Thyroid gland (tissue), 4 donors: ENCODE measurements at regions not wholly inside any gene's neighbourhood (a gene's known extent, or its start where the extent isn't known, plus 50 kb on each side); places are given as distances from the start of the nearest gene placed in this dataset.

Source experiments
- DNase-seq, 2 donors: peaks; one replicate each; pipeline ENCODE4 v3.0.0-alpha.2; 2019
- H3K27ac ChIP-seq, 3 donors: fragments of 200-600 bp; sonication (generic); 1 replicate in 2 of 3; 2 replicates in 1 of 3; pipeline ENCODE4 v1.5.1; 2016 to 2019; ENCODE audit warnings: mild to moderate bottlenecking in 1 of 3, moderate library complexity in 1 of 3
- H3K27me3 ChIP-seq: fragments of 200-600 bp; sonication (generic); one replicate; pipeline ENCODE4 v1.5.1; 2019
- H3K36me3 ChIP-seq, 2 donors: fragments of 200-600 bp; sonication (generic); one replicate each; pipeline ENCODE4 v1.5.1; 2016 to 2019
- H3K4me1 ChIP-seq, 2 donors: fragments of 200-600 bp; sonication (generic); one replicate each; pipeline ENCODE4 v1.5.1; 2017 to 2019
- H3K4me3 ChIP-seq, 3 donors: fragments of 200-600 bp; sonication (generic); replicated peaks in 1 of 3; 1 replicate in 2 of 3; 2 replicates in 1 of 3; pipeline ENCODE4 v1.5.1; 2016; ENCODE audit warnings: mild to moderate bottlenecking in 1 of 3
- H3K9me3 ChIP-seq: fragments of 200-600 bp; sonication (generic); one replicate; pipeline ENCODE4 v1.5.1; 2017
- CTCF ChIP-seq, 6 experiments: fragments of 200-600 bp in 3 of 6; fragments of 450-650 bp in 3 of 6; sonication (generic) in 3 of 6; IDR thresholded peaks; one replicate each; pipeline ENCODE4 v1.5.1; 2016 to 2019; ENCODE audit warnings: antibody characterized with exemption in 6 of 6, mild to moderate bottlenecking in 2 of 6, inconsistent platforms in 1 of 6, moderate library complexity in 1 of 6
- POLR2A ChIP-seq, 2 donors: fragments of 450-650 bp; IDR thresholded peaks; one replicate each; pipeline ENCODE4 v1.6.1; 2017; ENCODE audit warnings: antibody characterized with exemption in 2 of 2, mild to moderate bottlenecking in 2 of 2, moderate library complexity in 1 of 2
- WGBS, 2 donors: methylation state at CpG; one replicate each; pipeline ENCODE4 v1.1.5; 2017; 5-methylcytosine and 5-hydroxymethylcytosine counted together
- intact Hi-C: fragments of 100-400 bp; cut with DNase I; formaldehyde crosslinking; loops from one replicate; pipeline ENCODE4 v1.15.1; 2023

GRCh38 chr2:6072276-6072675, 380.1 kb downstream of the SOX11 start:
- DNase-seq, result no peak
- Histone ChIP-seq H3K27me3 (no peaks in the 10 kb centered on the region), H3K4me3 (no peak overlapping the region), H3K36me3 (no peaks in the 10 kb centered on the region), H3K4me1 (peaks cover 0 to 13% of the 10 kb centered on the region in 2 donors), H3K9me3 (no peaks in the 10 kb centered on the region), H3K27ac (peak overlapping the region in 1 of 3 donors; percentile 81)
- TF ChIP-seq POLR2A (IDR thresholded peaks at IDR 0.05) (no peak), CTCF (IDR thresholded peaks at IDR 0.05) (no peak)
- 84 to 85% methylated on average over 5 of the region's 5 CpGs for WGBS, 2 donors
- intact Hi-C loops, result no loop called here

GRCh38 chr2:6072768-6073167, 380.6 kb downstream of the SOX11 start:
- H3K4me3 ChIP-seq, result no peak overlapping the region
- peaks cover 0 to 13% of the 10 kb centered on the region in 2 donors for H3K4me1 ChIP-seq
- intact Hi-C loops, result no loop called here
- peak overlapping the region in 2 of 3 donors; percentile 26 to 81 for H3K27ac ChIP-seq
- no peaks in the 10 kb centered on the region for H3K27me3 ChIP-seq
- 81 to 84% methylated on average over 3 of the region's 3 CpGs for WGBS, 2 donors
- H3K36me3 ChIP-seq, result no peaks in the 10 kb centered on the region
- TF ChIP-seq POLR2A (IDR thresholded peaks at IDR 0.05), result no peak
- no peak for TF ChIP-seq CTCF (IDR thresholded peaks at IDR 0.05)
- no peak for DNase-seq
- H3K9me3 ChIP-seq, result no peaks in the 10 kb centered on the region

GRCh38 chr2:6073191-6074088, 381.3 kb downstream of the SOX11 start:
- Histone ChIP-seq H3K27me3 (no peaks in the 10 kb centered on the region), H3K9me3 (no peaks in the 10 kb centered on the region), H3K4me1 (peaks cover 0 to 13% of the 10 kb centered on the region in 2 donors), H3K4me3 (no peak overlapping the region), H3K27ac (peak overlapping the region; percentile 26 to 81 (median 56)), H3K36me3 (no peaks in the 10 kb centered on the region)
- 34 to 39% methylated on average over 11 of the region's 11 CpGs for WGBS, 2 donors
- TF ChIP-seq POLR2A (IDR thresholded peaks at IDR 0.05), result no peak
- no peak for TF ChIP-seq CTCF (IDR thresholded peaks at IDR 0.05)
- peak; percentile 47 to 54 for DNase-seq
- intact Hi-C loops, result no loop called here

GRCh38 chr2:6074089-6074643, 382.0 kb downstream of the SOX11 start:
- Histone ChIP-seq H3K27ac (peak overlapping the region; percentile 26 to 81 (median 30)), H3K36me3 (no peaks in the 10 kb centered on the region), H3K4me3 (no peak overlapping the region), H3K27me3 (no peaks in the 10 kb centered on the region), H3K9me3 (no peaks in the 10 kb centered on the region), H3K4me1 (peaks cover 0 to 13% of the 10 kb centered on the region in 2 donors)
- DNase-seq, result no peak
- TF ChIP-seq CTCF (IDR thresholded peaks at IDR 0.05) (no peak), POLR2A (IDR thresholded peaks at IDR 0.05) (no peak)
- WGBS, 2 donors, result 69 to 80% methylated on average over 9 of the region's 9 CpGs
- intact Hi-C loops, result no loop called here

- TF ChIP-seq POLR2A (IDR thresholded peaks at IDR 0.05), result no peak
- no peak for TF ChIP-seq CTCF (IDR thresholded peaks at IDR 0.05)
- H3K27ac ChIP-seq, result no peak overlapping the region
- H3K4me3 ChIP-seq, result no peak overlapping the region
- peaks cover 0 to 10% of the 10 kb centered on the region in 2 donors for H3K4me1 ChIP-seq
- no peak for DNase-seq
- H3K9me3 ChIP-seq, result no peaks in the 10 kb centered on the region
- no peaks in the 10 kb centered on the region for H3K36me3 ChIP-seq
- intact Hi-C loops, result no loop called here
- 52 to 57% methylated on average over 2 of the region's 2 CpGs for WGBS, 2 donors
- no peaks in the 10 kb centered on the region for H3K27me3 ChIP-seq
Observed at GRCh38 chr2:6077585-6077984, 385.4 kb downstream of the SOX11 start.
